HG03025 (cell line): ENCODE measurements at regions not wholly inside any gene's neighbourhood (a gene's known extent, or its start where the extent isn't known, plus 50 kb on each side); places are given as distances from the start of the nearest gene placed in this dataset.
"Not testable (repeated sequence)": the region's sequence is repeated elsewhere in the genome, so short reads cannot be mapped to it uniquely, and the experiment has no call there.

Source experiments
- ATAC-seq: cut with Tn5 transposase; IDR thresholded peaks from one replicate; pipeline ENCODE4 v1.9.1; 2021; ENCODE audit warnings: mild to moderate bottlenecking, moderate library complexity; ENCODE audit not compliant: unreplicated experiment, low FRiP score

GRCh38 chr4:27117453-27117852 lies 256.8 kb downstream of the STIM2 start:
- ATAC-seq, result no peak

GRCh38 chr4:27119239-27119638 lies 258.6 kb downstream of the STIM2 start:
- ATAC-seq, result no peak

GRCh38 chr4:27121830-27122229 lies 261.2 kb downstream of the STIM2 start:
- ATAC-seq, result no peak

- ATAC-seq, result no peak
These were observed 262.6 kb downstream of the STIM2 start for GRCh38 chr4:27123123-27123768.

- ATAC-seq, result no peak
These were observed 263.1 kb downstream of the STIM2 start for GRCh38 chr4:27123769-27124124.

- ATAC-seq, result not testable (repeated sequence)
These were observed 266.3 kb downstream of the STIM2 start for GRCh38 chr4:27126895-27127294.

GRCh38 chr4:27128443-27128842 lies 267.8 kb downstream of the STIM2 start:
- no peak for ATAC-seq

GRCh38 chr4:27129871-27130366 lies 269.3 kb downstream of the STIM2 start:
- ATAC-seq, result no peak

- ATAC-seq, result no peak
These were observed 271.9 kb downstream of the STIM2 start for GRCh38 chr4:27132497-27132896.

GRCh38 chr4:27140486-27140885 lies 279.8 kb downstream of the STIM2 start:
- ATAC-seq, result no peak

GRCh38 chr4:27141530-27141929 lies 280.9 kb downstream of the STIM2 start:
- ATAC-seq, result no peak

- no peak for ATAC-seq
These were observed 282.2 kb downstream of the STIM2 start for GRCh38 chr4:27142841-27143240.

GRCh38 chr4:27145597-27145996 lies 285.0 kb downstream of the STIM2 start:
- no peak for ATAC-seq

- no peak for ATAC-seq
These were observed 287.7 kb downstream of the STIM2 start for GRCh38 chr4:27148211-27148895.

- ATAC-seq, result no peak
These were observed 289.0 kb downstream of the STIM2 start for GRCh38 chr4:27149541-27150212.

- ATAC-seq, result no peak
These were observed 292.1 kb downstream of the STIM2 start for GRCh38 chr4:27152703-27153102.

GRCh38 chr4:27154706-27155105 lies 294.1 kb downstream of the STIM2 start:
- ATAC-seq, result no peak

GRCh38 chr4:27161191-27161590 lies 300.6 kb downstream of the STIM2 start:
- ATAC-seq, result no peak

GRCh38 chr4:27168783-27169182 lies 308.1 kb downstream of the STIM2 start:
- no peak for ATAC-seq

GRCh38 chr4:27173280-27173679 lies 312.6 kb downstream of the STIM2 start:
- no peak for ATAC-seq

- ATAC-seq, result no peak
These were observed 315.8 kb downstream of the STIM2 start for GRCh38 chr4:27176400-27176799.

GRCh38 chr4:27176881-27177280 lies 316.2 kb downstream of the STIM2 start:
- ATAC-seq, result no peak
